IPS DF 6.9 (cell line): ENCODE measurements at regions not wholly inside any gene's neighbourhood (a gene's known extent, or its start where the extent isn't known, plus 50 kb on each side); places are given as distances from the start of the nearest gene placed in this dataset.

Experiments used
- DNase-seq: peaks from one replicate; pipeline ENCODE4 v3.0.0-alpha.2; 2013; ENCODE audit warnings: low read depth, low spot score
- H3K27ac ChIP-seq: one replicate; pipeline ENCODE4 v1.5.1; 2013; ENCODE audit warnings: low read length, control low read depth
- H3K27me3 ChIP-seq: 2 replicates; pipeline ENCODE4 v1.6.1; 2013; ENCODE audit warnings: mild to moderate bottlenecking, low read length; ENCODE audit not compliant: control insufficient read depth, insufficient read depth
- H3K36me3 ChIP-seq: 2 replicates; pipeline ENCODE4 v1.6.1; 2013; ENCODE audit warnings: low read length; ENCODE audit not compliant: control insufficient read depth, insufficient read depth
- H3K4me1 ChIP-seq: 2 replicates; pipeline ENCODE4 v1.6.1; 2013; ENCODE audit warnings: low read length; ENCODE audit not compliant: control insufficient read depth, insufficient read depth
- H3K4me3 ChIP-seq: 2 replicates; pipeline ENCODE4 v1.5.1; 2013; ENCODE audit warnings: mild to moderate bottlenecking, low read length
- H3K9me3 ChIP-seq: 2 replicates; pipeline ENCODE4 v1.6.1; 2013; ENCODE audit warnings: low read length, inconsistent platforms; ENCODE audit not compliant: control insufficient read depth, insufficient read depth
- WGBS: extraction: QIAGEN DNeasy Blood & Tissue Kit; methylation state at CpG from one replicate; pipeline ENCODE4 v1.1.7; 2013; ENCODE audit warnings: mixed read lengths, missing lambda C conversion rate; ENCODE audit not compliant: insufficient read length, insufficient coverage; 5-methylcytosine and 5-hydroxymethylcytosine counted together

- Histone ChIP-seq H3K27ac (no peak overlapping the region), H3K27me3 (no peaks in the 10 kb centered on the region), H3K4me3 (no peak overlapping the region), H3K36me3 (no peaks in the 10 kb centered on the region), H3K9me3 (no peaks in the 10 kb centered on the region), H3K4me1 (no peaks in the 10 kb centered on the region)
- no peak for DNase-seq
- no CpG with 5 or more reads among the region's 6 CpGs for WGBS
Measured at GRCh38 chr2:11056614-11057013, 98.7 kb upstream of the SLC66A3 start.

- no CpG with 5 or more reads among the region's 4 CpGs for WGBS
Measured at GRCh38 chr2:11057031-11057430, 98.2 kb upstream of the SLC66A3 start.

DNA sequence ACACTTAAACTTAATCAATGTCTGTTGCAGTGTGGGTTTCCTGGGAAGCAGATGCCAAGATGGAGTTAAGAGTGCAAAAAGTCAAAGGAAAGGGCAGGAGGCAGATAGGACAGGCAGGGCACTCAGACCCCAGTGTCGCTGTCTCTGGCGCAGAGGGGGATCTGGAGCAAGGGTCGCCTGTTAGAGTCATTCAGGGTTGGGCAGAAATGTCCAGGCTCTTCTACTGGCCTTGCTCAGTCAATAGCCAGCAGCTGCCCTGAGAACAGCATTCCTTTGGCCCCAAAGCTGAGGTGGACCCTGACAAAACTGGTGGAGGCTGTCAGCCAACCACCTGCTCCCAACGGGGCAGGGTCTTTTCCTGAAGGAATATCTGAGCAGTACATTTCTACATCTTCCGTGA lies 97.1 kb upstream of the SLC66A3 start:
- Histone ChIP-seq H3K4me1 (no peaks in the 10 kb centered on the region), H3K9me3 (no peaks in the 10 kb centered on the region), H3K27ac (no peak overlapping the region), H3K36me3 (no peaks in the 10 kb centered on the region), H3K4me3 (no peak overlapping the region), H3K27me3 (no peaks in the 10 kb centered on the region)
- DNase-seq: no peak
- WGBS: no CpG with 5 or more reads among the region's 5 CpGs

More at GRCh38 chr2:11057031-11057430, 98.2 kb upstream of the SLC66A3 start:
- no peak for DNase-seq
- no peaks in the 10 kb centered on the region for H3K36me3 ChIP-seq
- H3K4me1 ChIP-seq: no peaks in the 10 kb centered on the region
- H3K4me3 ChIP-seq: no peak overlapping the region
- no peaks in the 10 kb centered on the region for H3K27me3 ChIP-seq
- H3K27ac ChIP-seq: no peak overlapping the region
- H3K9me3 ChIP-seq: no peaks in the 10 kb centered on the region

GRCh38 chr2:11060376-11061169 lies 94.7 kb upstream of the SLC66A3 start:
- WGBS: no CpG with 5 or more reads among the region's 3 CpGs
- Histone ChIP-seq H3K4me1 (no peaks in the 10 kb centered on the region), H3K9me3 (no peaks in the 10 kb centered on the region), H3K27me3 (no peaks in the 10 kb centered on the region), H3K36me3 (no peaks in the 10 kb centered on the region), H3K27ac (no peak overlapping the region), H3K4me3 (no peak overlapping the region)
- DNase-seq: no peak

- H3K27ac ChIP-seq: no peak overlapping the region
- H3K4me1 ChIP-seq: no peaks in the 10 kb centered on the region
- H3K9me3 ChIP-seq: no peaks in the 10 kb centered on the region
- no peaks in the 10 kb centered on the region for H3K27me3 ChIP-seq
- H3K36me3 ChIP-seq: no peaks in the 10 kb centered on the region
- WGBS: no CpG with 5 or more reads among the region's 12 CpGs
- DNase-seq: no peak
- H3K4me3 ChIP-seq: no peak overlapping the region
Measured at GRCh38 chr2:11065833-11066485, 89.3 kb upstream of the SLC66A3 start.

DNA sequence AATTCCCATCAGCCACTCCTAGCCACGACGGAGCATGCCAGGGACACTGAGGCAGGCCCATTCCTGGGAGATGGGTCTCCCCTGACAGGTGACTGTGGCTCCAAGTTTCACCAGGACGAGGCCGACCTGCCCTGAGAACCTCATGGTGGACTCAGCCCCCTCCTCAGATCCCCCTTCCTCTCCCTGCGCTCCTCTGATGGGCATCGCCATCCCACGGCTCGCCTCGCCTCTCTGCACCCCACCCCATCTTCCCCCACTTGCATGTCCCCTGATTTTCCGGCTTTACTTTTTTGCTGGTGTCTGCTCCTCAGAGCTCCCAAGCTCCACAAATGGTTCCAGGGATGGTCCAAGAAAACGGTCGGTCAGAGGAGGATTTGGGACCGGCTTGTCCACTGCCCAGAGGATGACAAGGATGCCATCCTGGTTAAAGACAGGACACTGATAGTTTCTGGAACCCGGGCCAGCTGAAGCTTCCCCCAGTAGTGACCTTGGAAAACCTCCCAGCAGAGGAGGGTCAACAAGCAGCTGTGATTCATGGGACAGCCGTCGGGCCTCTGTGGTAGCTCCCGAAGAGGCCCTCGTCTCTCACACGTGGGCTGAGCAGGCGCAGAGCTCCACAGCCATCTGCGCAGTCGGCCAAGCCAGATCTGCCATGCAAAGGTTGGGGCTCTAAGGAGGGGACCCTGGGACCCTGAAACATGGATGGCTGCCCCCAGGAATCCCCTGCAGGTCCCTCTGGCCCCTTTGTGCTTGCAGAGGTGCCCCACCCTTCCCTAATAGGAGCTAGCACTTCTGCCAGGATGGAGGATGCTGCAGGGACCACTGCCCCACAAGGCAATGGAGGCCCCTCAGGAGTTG lies 87.8 kb upstream of the SLC66A3 start:
- Histone ChIP-seq H3K36me3 (no peaks in the 10 kb centered on the region), H3K27me3 (no peaks in the 10 kb centered on the region), H3K9me3 (no peaks in the 10 kb centered on the region), H3K4me3 (no peak overlapping the region), H3K4me1 (0 out of 2 replicates have a peak, but pooled peaks cover under 1% of the 10 kb centered on the region), H3K27ac (no peak overlapping the region)
- no CpG with 5 or more reads among the region's 22 CpGs for WGBS
- DNase-seq: no peak

- H3K27ac ChIP-seq: no peak overlapping the region
- no peaks in the 10 kb centered on the region for H3K27me3 ChIP-seq
- no peaks in the 10 kb centered on the region for H3K36me3 ChIP-seq
- DNase-seq: no peak
- 0 out of 2 replicates have a peak, but pooled peaks cover 2% of the 10 kb centered on the region for H3K4me1 ChIP-seq
- no peak overlapping the region for H3K4me3 ChIP-seq
- no peaks in the 10 kb centered on the region for H3K9me3 ChIP-seq
- WGBS: no CpG with 5 or more reads among the region's 11 CpGs
Measured at GRCh38 chr2:11068079-11068741, 87.1 kb upstream of the SLC66A3 start.

- no CpG with 5 or more reads among the region's 13 CpGs for WGBS
Measured at GRCh38 chr2:11068856-11069526, 86.3 kb upstream of the SLC66A3 start.

DNA sequence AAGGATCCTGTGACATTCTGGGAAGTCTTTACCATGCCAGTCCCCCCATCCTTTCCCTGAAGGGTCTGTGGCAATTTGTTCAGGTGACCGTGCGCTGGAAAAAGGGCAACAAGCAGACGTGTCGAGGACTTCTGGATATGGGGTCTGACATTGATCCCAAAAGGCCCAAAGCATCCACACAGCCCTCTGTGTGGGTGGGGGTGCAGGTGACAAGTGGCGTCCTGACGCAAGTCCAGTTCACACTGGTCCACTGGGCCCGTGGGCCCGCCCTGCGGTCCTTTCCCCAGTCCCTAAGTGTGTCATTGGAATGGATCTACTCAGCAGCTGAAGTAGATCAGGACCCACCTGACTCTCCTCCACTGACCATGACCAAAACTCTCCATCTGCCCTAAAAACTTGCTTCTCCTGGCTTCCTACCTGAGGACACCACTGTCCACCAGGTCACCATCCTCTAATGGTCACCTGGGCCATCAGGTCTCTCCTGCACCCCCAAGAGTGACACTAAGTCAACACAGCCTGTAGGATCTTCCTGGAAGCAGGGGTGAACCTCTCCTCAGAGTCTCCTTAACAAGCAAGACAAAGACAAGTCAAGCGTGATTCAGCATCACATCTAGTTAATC lies 85.6 kb upstream of the SLC66A3 start:
- Histone ChIP-seq H3K27me3 (no peaks in the 10 kb centered on the region), H3K9me3 (no peaks in the 10 kb centered on the region), H3K4me3 (no peak overlapping the region), H3K36me3 (no peaks in the 10 kb centered on the region), H3K4me1 (0 out of 2 replicates have a peak, but pooled peaks cover 2% of the 10 kb centered on the region), H3K27ac (no peak overlapping the region)
- WGBS: no CpG with 5 or more reads among the region's 10 CpGs
- no peak for DNase-seq

More at GRCh38 chr2:11068856-11069526, 86.3 kb upstream of the SLC66A3 start:
- 0 out of 2 replicates have a peak, but pooled peaks cover 2% of the 10 kb centered on the region for H3K4me1 ChIP-seq
- H3K9me3 ChIP-seq: no peaks in the 10 kb centered on the region
- no peaks in the 10 kb centered on the region for H3K36me3 ChIP-seq
- H3K27me3 ChIP-seq: no peaks in the 10 kb centered on the region
- H3K4me3 ChIP-seq: no peak overlapping the region
- DNase-seq: no peak
- no peak overlapping the region for H3K27ac ChIP-seq
